ENCODE measurements at regions not wholly inside any gene's neighbourhood (a gene's known extent, or its start where the extent isn't known, plus 50 kb on each side); places are given as distances from the start of the nearest gene placed in this dataset.

DNA sequence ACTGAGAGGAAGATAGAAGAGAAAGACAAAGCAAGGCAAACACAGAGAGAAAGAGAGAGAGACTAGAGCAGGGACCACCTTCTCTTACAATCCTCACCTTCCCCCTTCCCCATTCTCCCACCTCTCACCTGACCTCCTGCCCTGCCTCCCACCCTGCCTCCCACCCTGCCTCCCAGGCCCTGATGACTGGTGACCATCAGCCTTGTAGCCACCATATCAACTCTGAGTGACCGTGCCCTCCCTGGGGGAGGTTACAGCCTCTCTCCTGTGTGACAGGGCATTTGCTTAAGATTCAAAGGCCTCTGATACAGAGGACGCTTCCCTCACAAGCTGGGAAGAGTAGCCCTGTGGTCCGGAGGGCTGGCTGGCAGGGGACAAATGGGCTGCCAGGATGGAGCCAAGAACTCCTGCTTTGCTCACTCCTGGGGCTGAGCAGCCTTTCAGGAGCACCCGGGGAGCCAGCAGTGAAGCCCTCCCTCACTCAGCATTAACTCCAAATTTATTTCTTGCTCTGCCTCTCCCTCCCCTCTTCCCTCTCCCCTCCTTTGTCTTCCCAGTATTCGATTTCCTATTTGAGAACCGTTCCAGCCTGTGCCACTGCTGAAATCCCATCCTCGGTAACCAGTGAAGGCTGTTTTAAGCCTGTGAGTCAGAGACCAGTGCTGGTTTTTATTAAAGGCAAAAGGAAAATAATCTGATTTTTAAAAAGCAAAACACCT lies 125.2 kb upstream of the SYT13 start:
- peaks cover 0 to 49% of the 10 kb centered on the region in 2 experiments for H3K27me3 ChIP-seq (ENCODE audit: control insufficient read depth in 1 of 2, insufficient read depth in 1 of 2, low read length in 2 of 2)
- H2AFZ ChIP-seq (ENCODE audit: low read depth, low read length) = peak overlapping the region; percentile 7
- H4K8ac ChIP-seq (ENCODE audit: low read length) = peak overlapping the region; percentile 2
- peak overlapping the region in 1 of 2 experiments; percentile 2 for H3K4ac ChIP-seq (ENCODE audit: low read depth in 1 of 2, low read length in 2 of 2)
- H3K36me3 ChIP-seq (ENCODE audit: control insufficient read depth in 1 of 2, insufficient read depth in 2 of 2, low read depth in 1 of 2, low read length in 2 of 2) = no peaks in the 10 kb centered on the region
- no peak overlapping the region for H2BK5ac ChIP-seq (ENCODE audit: low read depth, low read length, poor library complexity, severe bottlenecking)
- H3K4me3 ChIP-seq (ENCODE audit: insufficient read depth in 1 of 2, low read depth in 1 of 2, low read length in 2 of 2) = no peak overlapping the region
- H4K91ac ChIP-seq (ENCODE audit: low read length) = peak overlapping the region; percentile 70
- H2BK120ac ChIP-seq (ENCODE audit: low read depth, low read length) = peak overlapping the region; percentile 1
- H3K9me3 ChIP-seq (ENCODE audit: control insufficient read depth, low read length) = peaks cover 4% of the 10 kb centered on the region
- DNase-seq = peak; percentile 42
- H3K27ac ChIP-seq (ENCODE audit: low read length, poor library complexity, severe bottlenecking) = peak overlapping the region; percentile 9
- H3K14ac ChIP-seq (ENCODE audit: low read length in 2 of 2) = peak overlapping the region in 1 of 2 experiments; percentile 45
- H3K23ac ChIP-seq (ENCODE audit: low read length in 2 of 2) = peak overlapping the region in 1 of 2 experiments; percentile 29
- WGBS = 8% methylated on average over 7 of the region's 7 CpGs
- H3K4me1 ChIP-seq (ENCODE audit: control insufficient read depth, insufficient read depth, low read depth, low read length) = peaks cover 36% of the 10 kb centered on the region
- H3K4me2 ChIP-seq (ENCODE audit: low read length, poor library complexity, severe bottlenecking) = peak overlapping the region; percentile 40
- H2AK5ac ChIP-seq (ENCODE audit: low read length, severe bottlenecking) = no peak overlapping the region
- peak overlapping the region; percentile 48 to 52 for H3K18ac ChIP-seq (ENCODE audit: low read depth in 1 of 2, low read length in 2 of 2)
- H2BK12ac ChIP-seq (ENCODE audit: low read length in 2 of 2) = peak overlapping the region in 1 of 2 experiments; percentile 12
- peak overlapping the region; percentile 58 for H3K9ac ChIP-seq (ENCODE audit: low read length)
- H3K79me1 ChIP-seq (replicated peaks; ENCODE audit: low read length, poor library complexity, severe bottlenecking) = no peaks in the 10 kb centered on the region
- peak overlapping the region; percentile 19 for H2BK15ac ChIP-seq (ENCODE audit: low read depth, poor library complexity, severe bottlenecking)

DNA sequence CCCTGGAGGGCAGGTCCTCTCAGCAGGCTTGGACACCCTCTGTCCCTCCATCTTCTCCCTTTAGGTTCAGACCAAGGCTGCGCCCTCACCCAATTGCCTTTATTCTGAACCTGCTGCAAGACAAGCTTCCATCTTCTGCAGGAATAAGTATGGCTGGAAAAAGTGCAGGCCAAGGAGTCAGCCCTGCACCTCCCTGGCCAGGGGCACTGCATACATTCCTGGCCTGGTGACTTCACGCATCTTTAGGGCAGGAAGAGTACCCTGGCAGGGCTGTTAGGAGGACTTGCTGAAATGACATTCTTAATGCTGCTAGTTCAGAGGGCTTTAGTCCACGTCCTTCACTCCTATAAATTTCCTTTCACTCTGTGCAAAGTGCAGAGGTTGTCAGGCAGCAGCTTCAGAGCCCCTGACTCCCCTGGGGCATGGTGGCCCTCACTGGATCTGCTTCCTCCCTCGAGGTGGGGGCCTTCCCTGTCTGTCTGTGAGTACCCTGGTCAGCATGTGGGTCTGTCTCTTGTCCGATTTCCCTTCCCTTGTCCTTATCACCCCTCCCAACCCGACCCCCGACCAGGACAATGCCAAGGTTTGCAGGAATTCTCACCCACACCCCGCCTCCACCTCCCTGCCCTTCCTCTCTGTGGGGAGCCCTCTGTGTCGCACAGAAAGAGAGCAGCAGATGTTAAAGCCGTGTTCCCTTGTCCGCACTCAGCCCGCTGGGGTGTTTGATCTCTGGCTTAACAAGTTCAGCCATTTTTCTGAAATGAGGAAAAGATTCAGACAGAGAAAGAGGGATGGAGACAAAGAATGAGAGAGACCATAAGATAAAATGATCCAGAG lies 124.5 kb upstream of the SYT13 start:
- Histone ChIP-seq H3K23ac (ENCODE audit: low read length in 2 of 2) (no peak overlapping the region), H3K27ac (ENCODE audit: low read length, poor library complexity, severe bottlenecking) (no peak overlapping the region), H4K91ac (ENCODE audit: low read length) (peak overlapping the region; percentile 30), H4K8ac (ENCODE audit: low read length) (peak overlapping the region; percentile 67), H3K4me2 (ENCODE audit: low read length, poor library complexity, severe bottlenecking) (no peak overlapping the region), H2BK15ac (ENCODE audit: low read depth, poor library complexity, severe bottlenecking) (no peak overlapping the region), H3K4me1 (ENCODE audit: control insufficient read depth, insufficient read depth, low read depth, low read length) (peaks cover 36% of the 10 kb centered on the region), H2BK5ac (ENCODE audit: low read depth, low read length, poor library complexity, severe bottlenecking) (no peak overlapping the region), H3K4ac (ENCODE audit: low read depth in 1 of 2, low read length in 2 of 2) (peak overlapping the region in 1 of 2 experiments; percentile 47), H3K27me3 (ENCODE audit: control insufficient read depth in 1 of 2, insufficient read depth in 1 of 2, low read length in 2 of 2) (peaks cover 0 to 46% of the 10 kb centered on the region in 2 experiments), H3K9me3 (ENCODE audit: control insufficient read depth, low read length) (no peaks in the 10 kb centered on the region), H3K4me3 (ENCODE audit: insufficient read depth in 1 of 2, low read depth in 1 of 2, low read length in 2 of 2) (no peak overlapping the region), H3K9ac (ENCODE audit: low read length) (no peak overlapping the region), H2BK12ac (ENCODE audit: low read length in 2 of 2) (peak overlapping the region in 1 of 2 experiments; percentile 47), H3K18ac (ENCODE audit: low read depth in 1 of 2, low read length in 2 of 2) (peak overlapping the region; percentile 37 to 83), H2BK120ac (ENCODE audit: low read depth, low read length) (peak overlapping the region; percentile 23), H2AK5ac (ENCODE audit: low read length, severe bottlenecking) (peak overlapping the region; percentile 64), H3K14ac (ENCODE audit: low read length in 2 of 2) (peak overlapping the region in 1 of 2 experiments; percentile 44), H3K79me1 (replicated peaks; ENCODE audit: low read length, poor library complexity, severe bottlenecking) (no peaks in the 10 kb centered on the region), H3K36me3 (ENCODE audit: control insufficient read depth in 1 of 2, insufficient read depth in 2 of 2, low read depth in 1 of 2, low read length in 2 of 2) (no peaks in the 10 kb centered on the region), H2AFZ (ENCODE audit: low read depth, low read length) (no peak overlapping the region)
- WGBS = 26% methylated on average over 12 of the region's 12 CpGs
- DNase-seq = no peak

GRCh38 chr11:45409587-45409986 lies 123.4 kb upstream of the SYT13 start:
- no peak overlapping the region for H2BK15ac ChIP-seq (ENCODE audit: low read depth, poor library complexity, severe bottlenecking)
- H3K4me3 ChIP-seq (ENCODE audit: insufficient read depth in 1 of 2, low read depth in 1 of 2, low read length in 2 of 2) = no peak overlapping the region
- H3K4me1 ChIP-seq (ENCODE audit: control insufficient read depth, insufficient read depth, low read depth, low read length) = peaks cover 36% of the 10 kb centered on the region
- H4K91ac ChIP-seq (ENCODE audit: low read length) = no peak overlapping the region
- H3K4me2 ChIP-seq (ENCODE audit: low read length, poor library complexity, severe bottlenecking) = no peak overlapping the region
- H3K27me3 ChIP-seq (ENCODE audit: control insufficient read depth in 1 of 2, insufficient read depth in 1 of 2, low read length in 2 of 2) = peaks cover 0 to 51% of the 10 kb centered on the region in 2 experiments
- H4K8ac ChIP-seq (ENCODE audit: low read length) = no peak overlapping the region
- no peak overlapping the region for H3K27ac ChIP-seq (ENCODE audit: low read length, poor library complexity, severe bottlenecking)
- H2AK5ac ChIP-seq (ENCODE audit: low read length, severe bottlenecking) = no peak overlapping the region
- no peaks in the 10 kb centered on the region for H3K36me3 ChIP-seq (ENCODE audit: control insufficient read depth in 1 of 2, insufficient read depth in 2 of 2, low read depth in 1 of 2, low read length in 2 of 2)
- H2BK5ac ChIP-seq (ENCODE audit: low read depth, low read length, poor library complexity, severe bottlenecking) = no peak overlapping the region
- H2AFZ ChIP-seq (ENCODE audit: low read depth, low read length) = no peak overlapping the region
- no peaks in the 10 kb centered on the region for H3K9me3 ChIP-seq (ENCODE audit: control insufficient read depth, low read length)
- no peak overlapping the region for H3K4ac ChIP-seq (ENCODE audit: low read depth in 1 of 2, low read length in 2 of 2)
- H3K18ac ChIP-seq (ENCODE audit: low read depth in 1 of 2, low read length in 2 of 2) = no peak overlapping the region
- no peaks in the 10 kb centered on the region for H3K79me1 ChIP-seq (replicated peaks; ENCODE audit: low read length, poor library complexity, severe bottlenecking)
- DNase-seq = peak; percentile 47
- no peak overlapping the region for H2BK12ac ChIP-seq (ENCODE audit: low read length in 2 of 2)
- WGBS = 50% methylated on average over 2 of the region's 6 CpGs
- H2BK120ac ChIP-seq (ENCODE audit: low read depth, low read length) = no peak overlapping the region
- H3K14ac ChIP-seq (ENCODE audit: low read length in 2 of 2) = no peak overlapping the region
- H3K9ac ChIP-seq (ENCODE audit: low read length) = no peak overlapping the region
- no peak overlapping the region for H3K23ac ChIP-seq (ENCODE audit: low read length in 2 of 2)

GRCh38 chr11:45407226-45407625 lies 121.1 kb upstream of the SYT13 start:
- WGBS = 60% methylated on average over 4 of the region's 4 CpGs

More at GRCh38 chr11:45407226-45407625, 121.1 kb upstream of the SYT13 start:
- Histone ChIP-seq H3K9me3 (ENCODE audit: control insufficient read depth, low read length) (no peaks in the 10 kb centered on the region), H3K4me2 (ENCODE audit: low read length, poor library complexity, severe bottlenecking) (no peak overlapping the region), H2BK15ac (ENCODE audit: low read depth, poor library complexity, severe bottlenecking) (no peak overlapping the region), H3K18ac (ENCODE audit: low read depth in 1 of 2, low read length in 2 of 2) (no peak overlapping the region), H3K36me3 (ENCODE audit: control insufficient read depth in 1 of 2, insufficient read depth in 2 of 2, low read depth in 1 of 2, low read length in 2 of 2) (no peaks in the 10 kb centered on the region), H2BK12ac (ENCODE audit: low read length in 2 of 2) (no peak overlapping the region), H3K27ac (ENCODE audit: low read length, poor library complexity, severe bottlenecking) (no peak overlapping the region), H3K23ac (ENCODE audit: low read length in 2 of 2) (no peak overlapping the region), H4K91ac (ENCODE audit: low read length) (no peak overlapping the region), H3K14ac (ENCODE audit: low read length in 2 of 2) (no peak overlapping the region), H3K4me1 (ENCODE audit: control insufficient read depth, insufficient read depth, low read depth, low read length) (peaks cover 29% of the 10 kb centered on the region), H2AK5ac (ENCODE audit: low read length, severe bottlenecking) (no peak overlapping the region), H2AFZ (ENCODE audit: low read depth, low read length) (no peak overlapping the region), H4K8ac (ENCODE audit: low read length) (no peak overlapping the region), H3K27me3 (ENCODE audit: control insufficient read depth in 1 of 2, insufficient read depth in 1 of 2, low read length in 2 of 2) (peaks cover 0 to 53% of the 10 kb centered on the region in 2 experiments), H3K79me1 (replicated peaks; ENCODE audit: low read length, poor library complexity, severe bottlenecking) (no peaks in the 10 kb centered on the region), H2BK5ac (ENCODE audit: low read depth, low read length, poor library complexity, severe bottlenecking) (no peak overlapping the region), H2BK120ac (ENCODE audit: low read depth, low read length) (no peak overlapping the region), H3K4me3 (ENCODE audit: insufficient read depth in 1 of 2, low read depth in 1 of 2, low read length in 2 of 2) (no peak overlapping the region), H3K4ac (ENCODE audit: low read depth in 1 of 2, low read length in 2 of 2) (no peak overlapping the region), H3K9ac (ENCODE audit: low read length) (no peak overlapping the region)
- DNase-seq = no peak
